ENCODE measurements at regions not wholly inside any gene's neighbourhood (a gene's known extent, or its start where the extent isn't known, plus 50 kb on each side); places are given as distances from the start of the nearest gene placed in this dataset.

DNA sequence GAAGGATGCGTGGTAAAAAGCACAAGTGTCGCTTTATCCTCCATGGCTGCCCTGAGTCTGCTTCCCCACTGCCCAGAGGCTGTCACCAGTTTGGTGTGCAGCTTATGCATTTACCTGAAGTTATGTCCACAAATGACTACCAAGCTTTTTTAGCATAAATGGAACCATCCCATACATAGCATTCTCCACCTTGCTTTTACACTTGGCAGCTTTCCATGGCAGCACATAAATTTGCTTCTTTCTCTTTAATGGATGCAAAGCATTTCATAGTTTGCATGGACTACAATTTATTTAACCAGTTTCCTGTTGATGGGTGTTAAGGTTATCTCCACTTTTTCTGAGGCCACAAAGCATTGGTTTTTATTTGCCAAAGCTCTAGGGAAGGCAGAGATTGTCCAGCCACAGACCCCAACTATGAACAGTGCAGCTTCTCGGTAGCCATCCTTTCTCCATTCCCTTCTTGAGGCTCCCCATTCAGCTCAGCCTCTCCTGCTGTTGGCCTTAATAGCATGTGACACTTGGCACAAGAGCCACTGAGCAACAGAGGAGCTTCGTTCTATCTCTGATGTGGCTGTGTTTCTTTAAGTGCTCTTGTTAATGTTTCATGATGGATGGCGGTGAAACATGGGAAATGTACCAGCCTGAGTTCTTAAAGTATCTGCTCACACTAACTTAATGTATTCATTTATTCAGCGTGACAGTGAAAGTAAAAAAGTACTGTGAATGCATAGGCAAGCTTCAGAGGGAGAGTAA lies 59.8 kb upstream of the NAV2 start:
- TF ChIP-seq EZH2 (IDR thresholded peaks at IDR 0.05; ENCODE audit: borderline replicate concordance, low read depth, low read length, poor library complexity, severe bottlenecking), result no peak
- no peak for TF ChIP-seq CTCF (conservative IDR thresholded peaks at IDR 0.05; ENCODE audit: low read depth, low read length)

All from A673 (cell line).